ENCODE measurements at regions not wholly inside any gene's neighbourhood (a gene's known extent, or its start where the extent isn't known, plus 50 kb on each side); places are given as distances from the start of the nearest gene placed in this dataset.

- Mint-ChIP-seq H3K27me3 (ENCODE audit: insufficient read depth, low read depth, poor library complexity) (peaks cover 7% of the 10 kb centered on the region), H3K27ac (no peak overlapping the region), H3K4me1 (peaks cover 12% of the 10 kb centered on the region), H3K9me3 (no peaks in the 10 kb centered on the region), H3K36me3 (ENCODE audit: low read depth) (no peaks in the 10 kb centered on the region), H3K4me3 (no peak overlapping the region)
- no peak overlapping the region for H3K27ac ChIP-seq (ENCODE audit: low read depth)
- H3K79me2 ChIP-seq (replicated peaks; ENCODE audit: insufficient read depth): no peaks in the 10 kb centered on the region
- H2AFZ ChIP-seq: no peak overlapping the region
- no peak overlapping the region for H3K4me2 ChIP-seq
- no peaks in the 10 kb centered on the region for H4K20me1 ChIP-seq (replicated peaks; ENCODE audit: insufficient read depth)
- DNase-seq (ENCODE audit: low spot score) (no peak), ATAC-seq (no peak)
- H3K27me3 ChIP-seq (ENCODE audit: insufficient read depth): no peaks in the 10 kb centered on the region
- no peaks in the 10 kb centered on the region for H3K9me2 ChIP-seq (ENCODE audit: insufficient read depth)
- TF ChIP-seq EZH2phosphoT487 (IDR thresholded peaks at IDR 0.05; ENCODE audit: unreplicated experiment): no peak
- TF ChIP-seq ETS1 (IDR thresholded peaks at IDR 0.05): no peak
- no peak for TF ChIP-seq CTCF (conservative IDR thresholded peaks at IDR 0.05; ENCODE audit: low read depth in 2 of 2)
- TF ChIP-seq ZNF331 (CRISPR knock-in tag; IDR thresholded peaks at IDR 0.05; ENCODE audit: low read depth): no peak
- TF ChIP-seq ZNF114 (CRISPR knock-in tag; IDR thresholded peaks at IDR 0.05): no peak
- TF ChIP-seq ZNF462 (CRISPR knock-in tag; IDR thresholded peaks at IDR 0.05): no peak
- no peak for TF ChIP-seq STAT1 (IDR thresholded peaks at IDR 0.05; ENCODE audit: unreplicated experiment)
- no peak for TF ChIP-seq CREB1 (CRISPR knock-in tag; IDR thresholded peaks at IDR 0.05; ENCODE audit: low read depth)
- TF ChIP-seq NANOG (IDR thresholded peaks at IDR 0.05; ENCODE audit: borderline replicate concordance): no peak
- TF ChIP-seq, protein P1, sequence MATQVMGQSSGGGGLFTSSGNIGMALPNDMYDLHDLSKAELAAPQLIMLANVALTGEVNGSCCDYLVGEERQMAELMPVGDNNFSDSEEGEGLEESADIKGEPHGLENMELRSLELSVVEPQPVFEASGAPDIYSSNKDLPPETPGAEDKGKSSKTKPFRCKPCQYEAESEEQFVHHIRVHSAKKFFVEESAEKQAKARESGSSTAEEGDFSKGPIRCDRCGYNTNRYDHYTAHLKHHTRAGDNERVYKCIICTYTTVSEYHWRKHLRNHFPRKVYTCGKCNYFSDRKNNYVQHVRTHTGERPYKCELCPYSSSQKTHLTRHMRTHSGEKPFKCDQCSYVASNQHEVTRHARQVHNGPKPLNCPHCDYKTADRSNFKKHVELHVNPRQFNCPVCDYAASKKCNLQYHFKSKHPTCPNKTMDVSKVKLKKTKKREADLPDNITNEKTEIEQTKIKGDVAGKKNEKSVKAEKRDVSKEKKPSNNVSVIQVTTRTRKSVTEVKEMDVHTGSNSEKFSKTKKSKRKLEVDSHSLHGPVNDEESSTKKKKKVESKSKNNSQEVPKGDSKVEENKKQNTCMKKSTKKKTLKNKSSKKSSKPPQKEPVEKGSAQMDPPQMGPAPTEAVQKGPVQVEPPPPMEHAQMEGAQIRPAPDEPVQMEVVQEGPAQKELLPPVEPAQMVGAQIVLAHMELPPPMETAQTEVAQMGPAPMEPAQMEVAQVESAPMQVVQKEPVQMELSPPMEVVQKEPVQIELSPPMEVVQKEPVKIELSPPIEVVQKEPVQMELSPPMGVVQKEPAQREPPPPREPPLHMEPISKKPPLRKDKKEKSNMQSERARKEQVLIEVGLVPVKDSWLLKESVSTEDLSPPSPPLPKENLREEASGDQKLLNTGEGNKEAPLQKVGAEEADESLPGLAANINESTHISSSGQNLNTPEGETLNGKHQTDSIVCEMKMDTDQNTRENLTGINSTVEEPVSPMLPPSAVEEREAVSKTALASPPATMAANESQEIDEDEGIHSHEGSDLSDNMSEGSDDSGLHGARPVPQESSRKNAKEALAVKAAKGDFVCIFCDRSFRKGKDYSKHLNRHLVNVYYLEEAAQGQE (IDR thresholded peaks at IDR 0.05; ENCODE audit: unreplicated experiment): no peak
- no peak for TF ChIP-seq POLR2AphosphoS5 (IDR thresholded peaks at IDR 0.05; ENCODE audit: low read depth)
- TF ChIP-seq EZH2 (IDR thresholded peaks at IDR 0.05; ENCODE audit: low read depth, unreplicated experiment): no peak
- H3K36me3 ChIP-seq (ENCODE audit: insufficient read depth): no peaks in the 10 kb centered on the region
- H3K4me1 ChIP-seq (ENCODE audit: insufficient read depth): peaks cover 3% of the 10 kb centered on the region; the same call in 1 of the 2 replicates
- no peaks in the 10 kb centered on the region for H3F3A ChIP-seq (replicated peaks; ENCODE audit: low read depth)
- no peak overlapping the region for H3K4me3 ChIP-seq
Observed at GRCh38 chr22:48336339-48337060, 1491.2 kb downstream of the BRD1 start.

Data from GM23338 (cell line).